GM19099 (cell line): ENCODE measurements at regions not wholly inside any gene's neighbourhood (a gene's known extent, or its start where the extent isn't known, plus 50 kb on each side); places are given as distances from the start of the nearest gene placed in this dataset.

ENCODE experiments used
- POLR2A ChIP-seq: IDR thresholded peaks from 3 replicates; pipeline ENCODE4 v1.6.1; 2011; ENCODE audit warnings: low read depth; ENCODE audit not compliant: insufficient read length; ENCODE audit errors: extremely low read depth

- no peak for TF ChIP-seq POLR2A
Measured at GRCh38 chr14:81834308-81834707, 300.7 kb upstream of the SEL1L start.

- no peak for TF ChIP-seq POLR2A
Measured at GRCh38 chr14:81837304-81837703, 303.7 kb upstream of the SEL1L start.

DNA sequence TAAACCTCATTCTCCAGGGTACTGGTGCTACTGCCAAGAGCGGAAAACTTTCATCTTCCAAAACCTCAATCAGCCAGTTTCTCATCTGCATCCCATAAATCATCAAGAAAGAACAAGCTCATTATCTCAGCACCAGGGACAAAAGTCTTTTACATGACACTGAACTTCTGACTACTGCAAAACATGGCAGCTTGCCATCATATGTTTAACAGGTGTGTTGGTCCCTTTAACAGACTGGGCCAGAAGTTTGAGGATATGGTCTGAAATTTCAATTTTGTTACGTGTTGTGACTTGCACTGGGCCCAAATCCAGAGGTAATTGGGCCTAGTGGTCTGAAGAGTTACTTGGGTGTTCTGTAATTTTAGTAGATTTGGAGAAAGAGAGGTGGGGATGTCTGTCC is 305.4 kb upstream of the SEL1L start:
- TF ChIP-seq POLR2A = no peak

GRCh38 chr14:81841346-81841745 is 307.7 kb upstream of the SEL1L start:
- TF ChIP-seq POLR2A = no peak

DNA sequence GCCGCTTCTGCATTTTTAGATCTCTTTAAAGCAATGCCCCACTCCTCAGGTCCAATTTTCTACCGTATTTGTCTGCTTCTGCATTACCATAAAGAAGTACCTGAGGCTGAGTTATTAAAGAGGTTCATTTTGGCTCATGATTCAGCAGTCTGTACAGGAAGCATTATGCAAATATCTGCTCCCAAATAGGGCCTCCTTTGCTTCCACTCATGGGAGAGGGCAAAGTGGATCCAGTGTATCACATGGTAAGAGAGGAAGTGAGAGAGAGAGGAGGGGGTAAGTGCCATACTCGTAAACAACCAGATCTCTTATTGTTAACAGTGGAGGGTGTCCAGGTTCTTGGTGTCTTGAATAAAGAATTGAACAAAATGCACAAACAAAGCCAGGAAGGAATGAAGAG is 316.1 kb upstream of the SEL1L start:
- no peak for TF ChIP-seq POLR2A

DNA sequence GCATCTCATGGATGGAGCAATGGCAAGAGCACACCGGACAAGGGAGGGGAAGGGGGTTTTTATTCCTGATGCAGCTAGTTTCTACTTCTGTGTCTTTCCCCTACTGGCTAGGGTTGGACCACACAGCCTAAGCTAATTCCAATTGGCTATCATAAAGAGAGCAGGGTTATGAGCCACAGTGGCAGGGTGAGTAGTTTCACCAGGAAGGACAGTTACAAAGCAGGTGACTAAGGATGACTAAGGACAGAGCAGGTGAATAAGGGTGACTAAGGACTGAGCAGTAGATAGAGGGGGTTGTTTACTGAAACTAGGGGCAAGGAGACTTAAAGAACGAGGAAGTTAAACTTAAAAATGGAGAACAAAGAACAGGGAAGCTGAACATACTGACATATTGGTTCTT is 321.4 kb upstream of the SEL1L start:
- no peak for TF ChIP-seq POLR2A

GRCh38 chr14:81859046-81859445 is 325.4 kb upstream of the SEL1L start:
- no peak for TF ChIP-seq POLR2A

GRCh38 chr14:81868172-81868571 is 334.5 kb upstream of the SEL1L start:
- no peak for TF ChIP-seq POLR2A

DNA sequence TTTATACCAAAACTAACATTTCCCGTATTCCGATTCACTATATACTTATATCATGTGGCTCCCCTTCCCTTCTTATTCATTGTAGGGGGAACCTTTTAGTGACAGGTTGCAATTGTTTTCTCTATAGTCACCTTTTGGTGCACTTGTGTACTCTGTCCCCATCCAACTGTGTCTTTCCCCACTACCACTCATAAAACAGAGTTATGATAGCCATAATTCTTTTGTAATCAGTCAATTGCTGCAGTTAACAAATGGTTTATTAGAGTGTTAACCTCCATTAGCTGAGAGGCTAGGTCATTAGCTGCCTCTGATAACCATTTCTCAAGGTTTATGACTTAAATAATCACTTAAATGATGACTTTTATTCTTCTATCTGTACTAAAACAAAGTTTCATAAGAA is 338.1 kb upstream of the SEL1L start:
- TF ChIP-seq POLR2A = no peak

DNA sequence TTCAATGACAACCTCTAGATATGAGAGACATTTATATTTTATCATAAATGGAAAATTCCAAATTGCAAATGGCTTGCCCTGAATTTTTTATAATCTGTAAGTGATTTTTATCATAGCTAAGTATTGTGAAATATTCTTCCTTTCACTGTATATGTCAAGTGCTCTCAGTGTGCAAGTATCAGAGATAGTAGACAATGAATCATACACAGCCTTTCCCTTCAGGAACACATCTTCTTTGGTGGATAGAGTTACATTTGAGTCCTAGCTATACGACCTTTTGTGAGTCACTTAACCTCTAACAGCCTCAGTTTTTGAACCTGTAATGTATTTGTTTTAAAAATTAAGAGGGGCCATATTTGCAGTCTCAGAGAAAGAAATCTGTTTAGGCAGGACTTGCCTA is 350.7 kb upstream of the SEL1L start:
- TF ChIP-seq POLR2A = no peak

DNA sequence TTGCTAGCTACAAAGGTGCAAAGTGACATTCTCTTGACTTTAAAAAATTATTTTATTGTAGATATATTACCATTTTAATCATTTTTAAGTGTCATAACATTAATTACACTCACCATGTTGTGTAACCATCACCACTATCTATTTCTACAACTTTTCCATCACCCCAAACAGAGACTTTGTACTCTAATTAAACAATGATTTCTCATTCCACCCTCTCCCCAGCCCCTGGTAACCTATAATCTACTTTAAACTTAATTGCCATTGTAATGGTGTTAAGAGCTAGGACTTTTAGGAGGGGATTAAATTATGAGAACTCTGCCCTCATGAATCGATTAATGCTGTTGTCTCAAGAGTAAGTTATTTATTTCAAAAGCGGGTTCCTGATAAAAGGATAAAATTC is 352.9 kb upstream of the SEL1L start:
- no peak for TF ChIP-seq POLR2A

DNA sequence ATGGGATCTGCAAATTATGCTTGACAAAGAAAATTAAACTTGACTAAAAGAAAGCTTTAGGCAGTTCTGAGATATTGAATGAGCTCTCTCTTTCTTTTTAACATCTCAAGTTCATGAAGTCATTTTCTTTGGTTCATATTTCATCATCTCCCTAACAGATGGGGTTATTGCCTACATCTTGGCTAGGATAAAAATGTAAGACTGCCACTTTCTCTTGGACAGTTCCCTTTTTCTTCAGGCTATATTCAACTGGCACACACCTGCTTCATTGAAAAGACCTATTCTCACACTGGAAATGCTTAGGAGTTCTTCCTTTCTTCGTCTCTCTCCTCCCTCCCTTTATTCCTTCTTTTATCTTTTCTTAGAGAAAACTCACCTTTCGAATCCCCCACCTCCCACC is 355.9 kb upstream of the SEL1L start:
- no peak for TF ChIP-seq POLR2A

DNA sequence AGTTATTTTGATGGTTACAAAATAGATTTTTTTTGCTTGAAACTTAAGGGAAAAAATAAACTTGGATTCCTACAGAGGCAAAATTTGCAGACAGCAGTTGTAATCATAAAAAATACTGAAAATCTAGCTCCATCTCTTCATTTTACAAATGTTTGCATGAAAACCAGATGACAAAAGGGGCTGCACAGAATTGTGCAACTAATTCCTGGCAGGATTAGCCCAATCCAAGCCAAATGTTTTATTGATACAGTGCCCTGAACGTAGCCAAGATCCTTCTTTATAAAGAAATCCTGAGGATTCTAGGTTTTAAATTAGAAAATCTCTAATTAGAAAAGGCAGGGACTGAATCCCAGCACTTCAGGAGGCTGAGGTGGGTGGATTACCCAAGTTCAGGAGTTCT is 356.4 kb upstream of the SEL1L start:
- TF ChIP-seq POLR2A = no peak

DNA sequence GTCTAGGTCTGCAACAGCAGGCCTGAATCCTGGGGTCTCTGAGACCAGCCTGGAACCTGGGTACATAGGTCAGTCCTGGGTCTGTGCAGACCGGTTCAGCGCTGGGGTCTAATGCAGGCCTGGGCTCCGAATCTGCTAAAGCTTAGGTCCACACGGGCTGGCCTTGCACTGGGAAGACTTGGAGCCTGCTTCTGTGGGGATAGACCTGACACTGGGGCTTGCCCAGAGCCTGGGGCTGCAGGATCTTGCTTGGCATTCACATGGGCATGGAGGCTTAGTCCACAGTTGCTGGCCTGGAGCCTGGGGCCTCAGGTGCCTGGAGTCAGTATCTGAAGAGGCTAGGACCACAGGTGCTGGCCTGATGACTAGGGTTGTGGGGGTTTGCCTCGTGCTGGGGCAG is 369.8 kb upstream of the SEL1L start:
- no peak for TF ChIP-seq POLR2A

GRCh38 chr14:81927070-81927469 is 393.4 kb upstream of the SEL1L start:
- no peak for TF ChIP-seq POLR2A

- TF ChIP-seq POLR2A = no peak
Measured at GRCh38 chr14:81931828-81932227, 398.2 kb upstream of the SEL1L start.

DNA sequence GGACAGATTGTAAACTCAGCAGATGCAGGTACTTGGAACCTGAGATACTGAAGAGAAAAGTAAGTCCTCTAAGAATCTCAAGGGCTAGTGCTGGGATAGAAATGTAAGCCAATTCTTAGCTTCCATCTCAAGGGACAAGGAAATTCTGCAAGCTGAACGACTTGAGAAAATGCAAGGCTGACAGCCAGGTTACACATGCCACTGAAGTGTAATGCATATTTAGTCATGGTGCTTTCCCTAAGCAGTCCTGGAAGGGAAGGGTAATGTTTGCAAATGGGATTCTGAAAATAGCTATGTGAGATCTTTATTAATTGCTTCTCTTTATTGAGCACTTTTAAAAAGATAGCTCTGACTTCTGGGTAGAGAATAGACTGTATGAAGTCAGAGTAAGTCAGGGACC is 402.7 kb upstream of the SEL1L start:
- no peak for TF ChIP-seq POLR2A

DNA sequence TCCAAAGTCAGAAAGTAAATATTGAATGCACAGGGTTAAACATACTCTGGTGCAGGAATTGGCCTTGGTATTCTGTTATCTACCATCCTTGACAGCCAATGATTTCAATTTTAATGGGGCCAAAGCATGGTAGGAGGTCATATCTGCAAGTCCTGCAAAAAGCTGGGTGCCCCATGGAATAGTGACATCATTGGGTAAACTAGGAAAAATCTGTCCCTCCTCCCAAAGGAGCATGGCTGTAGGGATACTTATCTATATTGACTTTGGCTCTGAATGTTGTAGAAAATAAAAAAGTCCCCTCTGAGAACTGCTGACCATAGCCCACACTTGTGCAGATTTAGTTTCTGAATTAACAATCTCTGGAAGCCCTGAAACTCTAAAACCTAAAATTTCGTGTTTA is 403.2 kb upstream of the SEL1L start:
- no peak for TF ChIP-seq POLR2A
